ENCODE measurements at regions not wholly inside any gene's neighbourhood (a gene's known extent, or its start where the extent isn't known, plus 50 kb on each side); places are given as distances from the start of the nearest gene placed in this dataset.

GRCh38 chr6:4451081-4451480, 315.7 kb upstream of the ECI2 start:
- DNase-seq (ENCODE audit: insufficient read length, low spot score) = no peak
- no peak for TF ChIP-seq CTCF (IDR thresholded peaks at IDR 0.05; ENCODE audit: insufficient read depth, missing control alignments)
- FAIRE-seq = no peak

- DNase-seq (ENCODE audit: insufficient read length, low spot score) (no peak), FAIRE-seq (no peak)
- TF ChIP-seq CTCF (IDR thresholded peaks at IDR 0.05; ENCODE audit: insufficient read depth, missing control alignments) = no peak
These were observed 314.9 kb upstream of the ECI2 start for GRCh38 chr6:4450237-4450636.

- FAIRE-seq (no peak), DNase-seq (ENCODE audit: insufficient read length, low spot score) (no peak)
- TF ChIP-seq CTCF (IDR thresholded peaks at IDR 0.05; ENCODE audit: insufficient read depth, missing control alignments) = no peak
These were observed 314.0 kb upstream of the ECI2 start for GRCh38 chr6:4449409-4449808.

- no peak for DNase-seq (ENCODE audit: insufficient read length, low spot score)
- no peak for TF ChIP-seq CTCF (IDR thresholded peaks at IDR 0.05; ENCODE audit: insufficient read depth, missing control alignments)
- FAIRE-seq = no peak
These were observed 313.5 kb upstream of the ECI2 start for GRCh38 chr6:4448841-4449240.

GRCh38 chr6:4447639-4448330, 312.4 kb upstream of the ECI2 start:
- DNase-seq (ENCODE audit: insufficient read length, low spot score) = no peak
- no peak for TF ChIP-seq CTCF (IDR thresholded peaks at IDR 0.05; ENCODE audit: insufficient read depth, missing control alignments)
- FAIRE-seq = no peak

GRCh38 chr6:4446982-4447381, 311.6 kb upstream of the ECI2 start:
- no peak for TF ChIP-seq CTCF (IDR thresholded peaks at IDR 0.05; ENCODE audit: insufficient read depth, missing control alignments)
- no peak for FAIRE-seq
- no peak for DNase-seq (ENCODE audit: insufficient read length, low spot score)

- no peak for TF ChIP-seq CTCF (IDR thresholded peaks at IDR 0.05; ENCODE audit: insufficient read depth, missing control alignments)
- FAIRE-seq (no peak), DNase-seq (ENCODE audit: insufficient read length, low spot score) (no peak)
These were observed 306.6 kb upstream of the ECI2 start for GRCh38 chr6:4441981-4442434.

Data from D721Med (cell line).